Peyer's patch (tissue), 4 donors: ENCODE measurements at regions not wholly inside any gene's neighbourhood (a gene's known extent, or its start where the extent isn't known, plus 50 kb on each side); places are given as distances from the start of the nearest gene placed in this dataset.

Experiments
- POLR2A ChIP-seq, 2 donors: fragments of 450-650 bp; IDR thresholded peaks; one replicate each; pipeline ENCODE4 v1.5.1; 2017; ENCODE audit warnings: antibody characterized with exemption in 2 of 2, mild to moderate bottlenecking in 2 of 2, moderate library complexity in 2 of 2
- TF ChIP-seq, protein P1 (sequence below), 6 experiments: fragments of 450-650 bp in 4 of 6; fragments of 200-600 bp in 2 of 6; sonication (generic) in 1 of 6; IDR thresholded peaks; one replicate each; pipeline ENCODE4 v1.5.1; 2017 to 2019; ENCODE audit warnings: antibody characterized with exemption in 6 of 6, mild to moderate bottlenecking in 3 of 6, moderate library complexity in 1 of 6

- TF ChIP-seq, protein P1, sequence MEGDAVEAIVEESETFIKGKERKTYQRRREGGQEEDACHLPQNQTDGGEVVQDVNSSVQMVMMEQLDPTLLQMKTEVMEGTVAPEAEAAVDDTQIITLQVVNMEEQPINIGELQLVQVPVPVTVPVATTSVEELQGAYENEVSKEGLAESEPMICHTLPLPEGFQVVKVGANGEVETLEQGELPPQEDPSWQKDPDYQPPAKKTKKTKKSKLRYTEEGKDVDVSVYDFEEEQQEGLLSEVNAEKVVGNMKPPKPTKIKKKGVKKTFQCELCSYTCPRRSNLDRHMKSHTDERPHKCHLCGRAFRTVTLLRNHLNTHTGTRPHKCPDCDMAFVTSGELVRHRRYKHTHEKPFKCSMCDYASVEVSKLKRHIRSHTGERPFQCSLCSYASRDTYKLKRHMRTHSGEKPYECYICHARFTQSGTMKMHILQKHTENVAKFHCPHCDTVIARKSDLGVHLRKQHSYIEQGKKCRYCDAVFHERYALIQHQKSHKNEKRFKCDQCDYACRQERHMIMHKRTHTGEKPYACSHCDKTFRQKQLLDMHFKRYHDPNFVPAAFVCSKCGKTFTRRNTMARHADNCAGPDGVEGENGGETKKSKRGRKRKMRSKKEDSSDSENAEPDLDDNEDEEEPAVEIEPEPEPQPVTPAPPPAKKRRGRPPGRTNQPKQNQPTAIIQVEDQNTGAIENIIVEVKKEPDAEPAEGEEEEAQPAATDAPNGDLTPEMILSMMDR (IDR thresholded peaks at IDR 0.05), result no peak
- TF ChIP-seq POLR2A (IDR thresholded peaks at IDR 0.05), result no peak
These were observed 815.9 kb downstream of the KCNA4 start for GRCh38 chr11:29200791-29201562.
